HepG2 (cell line): ENCODE measurements at regions not wholly inside any gene's neighbourhood (a gene's known extent, or its start where the extent isn't known, plus 50 kb on each side); places are given as distances from the start of the nearest gene placed in this dataset.

ENCODE experiments used
- ATAC-seq: fragments of 200-7000 bp; cut with Tn5 transposase; 3 replicates; pipeline ENCODE4 v1.9.1; 2020; ENCODE audit warnings: mild to moderate bottlenecking, moderate library complexity
- BruUV-seq: library from RNA; stranded (reverse); fragments of 400-500 nt; replicated peaks from 2 replicates; lab custom pipeline; 2021; lab: Mats Ljungman, UMichigan
- CTCF ChIA-PET: fragments of 300-600 bp; formaldehyde crosslinking; extraction: SDS; loops from one replicate; lab custom pipeline; 2021; ENCODE audit warnings: low total read pairs, inconsistent platforms, low intra/inter-chr PET ratio; lab: Yijun Ruan, JAX
- POLR2A ChIA-PET: fragments of 350-600 bp; sonication (Branson Sonifier 250); formaldehyde crosslinking; loops from one replicate; lab custom pipeline; 2020; ENCODE audit warnings: antibody characterized with exemption, inconsistent platforms; lab: Yijun Ruan, JAX
- DNase-seq: peaks from one replicate; pipeline ENCODE4 v3.0.0-alpha.2; 2015; ENCODE audit warnings: low spot score
- FAIRE-seq: peaks from 3 replicates; lab custom pipeline; 2011; peaks lifted over from hg19 to GRCh38; lab: Jason Lieb, UNC
- H2AFZ ChIP-seq: one replicate; pipeline ENCODE4 v1.6.1; 2011; ENCODE audit warnings: low read length, inconsistent platforms
- H3K27ac ChIP-seq: fragments of 300-600 bp; 3 replicates; pipeline ENCODE4 v1.8.0; 2011; ENCODE audit warnings: mixed run types, mild to moderate bottlenecking, mixed read lengths, low read length, inconsistent platforms; ENCODE audit not compliant: insufficient read depth; ENCODE audit errors: extremely low read length
- H3K27me3 ChIP-seq, 2 experiments: fragments of 200-600 bp in 1 of 2; 2 replicates in 1 of 2; 3 replicates in 1 of 2; pipeline versions ENCODE4 v1.6.0 to v1.8.0; 2011; ENCODE audit warnings: low read length in 2 of 2, mild to moderate bottlenecking in 2 of 2, moderate library complexity in 2 of 2, inconsistent platforms in 1 of 2; ENCODE audit not compliant: insufficient read depth in 2 of 2, control insufficient read depth in 1 of 2
- H3K36me3 ChIP-seq, 2 experiments: fragments of 200-600 bp in 1 of 2; replicated peaks in 1 of 2; 2 replicates in 1 of 2; 3 replicates in 1 of 2; pipeline versions ENCODE4 v1.5.1 to v1.8.0; 2011; ENCODE audit warnings: low read length in 2 of 2, inconsistent platforms in 1 of 2; ENCODE audit not compliant: insufficient read depth in 2 of 2, control insufficient read depth in 1 of 2
- H3K4me1 ChIP-seq: 2 replicates; pipeline ENCODE4 v1.5.1; 2012; ENCODE audit warnings: low read length, inconsistent platforms; ENCODE audit not compliant: insufficient read depth
- H3K4me2 ChIP-seq: 2 replicates; pipeline ENCODE4 v1.6.0; 2011; ENCODE audit warnings: low read depth, low read length, inconsistent platforms
- H3K4me3 ChIP-seq, 3 experiments: fragments of 200-600 bp in 1 of 3; sonication (generic), shearing (Covaris generic) in 1 of 3; replicated peaks in 1 of 3; 2 replicates each; pipeline ENCODE4 v1.5.1; 2011 to 2016; ENCODE audit warnings: low read length in 3 of 3, inconsistent platforms in 2 of 3, low read depth in 2 of 3, mild to moderate bottlenecking in 2 of 3, control low read depth in 1 of 3, mixed read lengths in 1 of 3; ENCODE audit not compliant: insufficient read depth in 1 of 3
- H3K79me2 ChIP-seq: one replicate; pipeline ENCODE4 v1.6.1; 2011; ENCODE audit warnings: low read length, inconsistent platforms; ENCODE audit not compliant: insufficient read depth
- H3K9ac ChIP-seq: 2 replicates; pipeline ENCODE4 v1.6.0; 2011; ENCODE audit warnings: mild to moderate bottlenecking, low read depth, low read length, inconsistent platforms; ENCODE audit not compliant: insufficient read depth
- H3K9me3 ChIP-seq: 2 replicates; pipeline ENCODE4 v1.5.1; 2012; ENCODE audit warnings: mild to moderate bottlenecking, low read length
- H4K20me1 ChIP-seq: 2 replicates; pipeline ENCODE4 v1.6.0; 2011; ENCODE audit warnings: inconsistent platforms, mild to moderate bottlenecking, low read length, moderate library complexity; ENCODE audit not compliant: insufficient read depth
- FOXO1 ChIP-seq: sonication (generic); formaldehyde crosslinking; IDR thresholded peaks from 2 replicates; pipeline ENCODE4 v1.4.0; 2020; ENCODE audit warnings: missing genetic modification reagents
- KLF6 ChIP-seq: IDR thresholded peaks from 2 replicates; pipeline ENCODE4 v1.8.0; 2016; ENCODE audit warnings: missing biosample characterization, missing genetic modification reagents
- MEIS1 ChIP-seq: sonication (generic); formaldehyde crosslinking; IDR thresholded peaks from 2 replicates; pipeline ENCODE4 v1.9.0; 2021; ENCODE audit warnings: mild to moderate bottlenecking, missing genetic modification reagents, moderate library complexity, borderline replicate concordance
- MTF2 ChIP-seq: sonication (generic); formaldehyde crosslinking; IDR thresholded peaks from 2 replicates; pipeline ENCODE4 v1.5.0; 2020; ENCODE audit warnings: missing genetic modification reagents, borderline replicate concordance
- NFIB ChIP-seq: sonication (generic); formaldehyde crosslinking; IDR thresholded peaks from 2 replicates; pipeline ENCODE4 v1.9.0; 2021; ENCODE audit warnings: missing genetic modification reagents, mild to moderate bottlenecking, borderline replicate concordance
- POLR2G ChIP-seq: fragments of 200-400 bp; formaldehyde crosslinking; IDR thresholded peaks from 2 replicates; pipeline ENCODE4 v1.6.1; 2018; ENCODE audit warnings: mild to moderate bottlenecking, low read depth, low read length, moderate library complexity
- RBAK ChIP-seq: sonication (generic); formaldehyde crosslinking; IDR thresholded peaks from 2 replicates; pipeline ENCODE4 v1.5.1; 2020; ENCODE audit warnings: mild to moderate bottlenecking, missing genetic modification reagents
- SMARCC2 ChIP-seq: fragments of 450-650 bp; IDR thresholded peaks from 2 replicates; pipeline ENCODE4 v1.6.1; 2017; ENCODE audit warnings: antibody characterized with exemption, mild to moderate bottlenecking
- TAF15 ChIP-seq: fragments of 200-400 bp; formaldehyde crosslinking; IDR thresholded peaks from one replicate; pipeline ENCODE4 v1.6.1; 2018; ENCODE audit warnings: mild to moderate bottlenecking, low read depth, low read length; ENCODE audit not compliant: poor library complexity, severe bottlenecking
- U2AF2 ChIP-seq: fragments of 200-400 bp; formaldehyde crosslinking; IDR thresholded peaks from 2 replicates; pipeline ENCODE4 v1.6.1; 2017; ENCODE audit warnings: low read depth, mild to moderate bottlenecking, low read length
- ZFP41 ChIP-seq: sonication (generic); formaldehyde crosslinking; IDR thresholded peaks from 2 replicates; pipeline ENCODE4 v1.4.0; 2020; ENCODE audit warnings: mild to moderate bottlenecking, missing genetic modification reagents, borderline replicate concordance
- ZNF367 ChIP-seq: sonication (generic); formaldehyde crosslinking; IDR thresholded peaks from 2 replicates; pipeline ENCODE4 v1.4.0; 2020; ENCODE audit warnings: missing genetic modification reagents, borderline replicate concordance
- ZNF652 ChIP-seq: IDR thresholded peaks from 2 replicates; pipeline ENCODE4 v1.6.1; 2016; ENCODE audit warnings: low read depth, borderline replicate concordance
- ZNF746 ChIP-seq: sonication (generic); formaldehyde crosslinking; IDR thresholded peaks from 2 replicates; pipeline ENCODE4 v1.8.0; 2022; ENCODE audit warnings: mild to moderate bottlenecking, missing genetic modification reagents
- ZNF883 ChIP-seq: sonication (generic); formaldehyde crosslinking; IDR thresholded peaks from 2 replicates; pipeline ENCODE4 v1.5.1; 2020; ENCODE audit warnings: mild to moderate bottlenecking, missing genetic modification reagents; ENCODE audit errors: not compliant biosample characterization
- WGBS: methylation state at CpG from one replicate; pipeline ENCODE4 v1.1.6; 2017; ENCODE audit warnings: low lambda C conversion rate; 5-methylcytosine and 5-hydroxymethylcytosine counted together
- in situ Hi-C: cut with HindIII; loops from 2 replicates; pipeline ENCODE4 v1.10.0; 2017; ENCODE audit warnings: low pct_unique_long_range_greater_than_20kb; ENCODE audit not compliant: extremely low pct_ligation_motif_present
- intact Hi-C: fragments of 100-400 bp; cut with micrococcal nuclease; formaldehyde crosslinking; loops from one replicate; pipeline ENCODE4 v1.10.0; 2022; ENCODE audit not compliant: unreplicated experiment
- TF ChIP-seq, protein P1 (sequence below): sonication (generic); formaldehyde crosslinking; IDR thresholded peaks from 2 replicates; pipeline ENCODE4 v1.5.0; 2020; ENCODE audit warnings: mild to moderate bottlenecking, missing genetic modification reagents
- TF ChIP-seq, protein P2 (sequence below): sonication (generic); formaldehyde crosslinking; IDR thresholded peaks from 2 replicates; pipeline ENCODE4 v1.5.1; 2020; ENCODE audit warnings: missing genetic modification reagents, mild to moderate bottlenecking, borderline replicate concordance
- TF ChIP-seq, protein P3 (sequence below): IDR thresholded peaks from 2 replicates; pipeline ENCODE4 v1.6.1; 2016; ENCODE audit warnings: missing compliant biosample characterization, missing genetic modification reagents, borderline replicate concordance

DNA sequence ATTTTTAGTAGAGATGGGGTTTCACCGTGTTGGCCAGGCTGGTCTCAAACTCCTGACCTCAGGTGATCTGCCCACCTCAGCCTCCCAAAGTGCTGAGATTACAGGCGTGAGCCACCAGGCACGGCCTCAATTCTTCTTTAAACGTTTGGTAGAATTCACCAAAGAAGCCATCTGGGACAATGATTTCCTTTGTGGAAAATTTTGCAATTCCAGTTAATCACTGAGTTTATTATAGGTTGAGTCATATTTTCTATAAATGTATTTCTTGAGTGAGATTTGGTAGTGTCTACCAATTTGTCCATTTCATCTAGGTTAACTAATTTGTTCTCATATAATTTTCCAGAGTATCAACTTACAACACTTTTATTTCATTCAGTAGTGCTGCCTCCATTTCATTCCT is 683.9 kb upstream of the TMEM132C start (continued):
- TF ChIP-seq, protein P1, sequence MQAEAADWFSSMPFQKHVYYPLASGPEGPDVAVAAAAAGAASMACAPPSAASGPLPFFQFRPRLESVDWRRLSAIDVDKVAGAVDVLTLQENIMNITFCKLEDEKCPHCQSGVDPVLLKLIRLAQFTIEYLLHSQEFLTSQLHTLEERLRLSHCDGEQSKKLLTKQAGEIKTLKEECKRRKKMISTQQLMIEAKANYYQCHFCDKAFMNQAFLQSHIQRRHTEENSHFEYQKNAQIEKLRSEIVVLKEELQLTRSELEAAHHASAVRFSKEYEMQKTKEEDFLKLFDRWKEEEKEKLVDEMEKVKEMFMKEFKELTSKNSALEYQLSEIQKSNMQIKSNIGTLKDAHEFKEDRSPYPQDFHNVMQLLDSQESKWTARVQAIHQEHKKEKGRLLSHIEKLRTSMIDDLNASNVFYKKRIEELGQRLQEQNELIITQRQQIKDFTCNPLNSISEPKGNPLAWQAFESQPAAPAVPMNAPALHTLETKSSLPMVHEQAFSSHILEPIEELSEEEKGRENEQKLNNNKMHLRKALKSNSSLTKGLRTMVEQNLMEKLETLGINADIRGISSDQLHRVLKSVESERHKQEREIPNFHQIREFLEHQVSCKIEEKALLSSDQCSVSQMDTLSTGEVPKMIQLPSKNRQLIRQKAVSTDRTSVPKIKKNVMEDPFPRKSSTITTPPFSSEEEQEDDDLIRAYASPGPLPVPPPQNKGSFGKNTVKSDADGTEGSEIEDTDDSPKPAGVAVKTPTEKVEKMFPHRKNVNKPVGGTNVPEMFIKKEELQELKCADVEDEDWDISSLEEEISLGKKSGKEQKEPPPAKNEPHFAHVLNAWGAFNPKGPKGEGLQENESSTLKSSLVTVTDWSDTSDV (CRISPR knock-in tag) = no peak
- TF ChIP-seq FOXO1 (no peak), MEIS1 (no peak), POLR2G (no peak), NFIB (CRISPR knock-in tag) (no peak)
- TF ChIP-seq, all 625 proteins: peak for 0

DNA sequence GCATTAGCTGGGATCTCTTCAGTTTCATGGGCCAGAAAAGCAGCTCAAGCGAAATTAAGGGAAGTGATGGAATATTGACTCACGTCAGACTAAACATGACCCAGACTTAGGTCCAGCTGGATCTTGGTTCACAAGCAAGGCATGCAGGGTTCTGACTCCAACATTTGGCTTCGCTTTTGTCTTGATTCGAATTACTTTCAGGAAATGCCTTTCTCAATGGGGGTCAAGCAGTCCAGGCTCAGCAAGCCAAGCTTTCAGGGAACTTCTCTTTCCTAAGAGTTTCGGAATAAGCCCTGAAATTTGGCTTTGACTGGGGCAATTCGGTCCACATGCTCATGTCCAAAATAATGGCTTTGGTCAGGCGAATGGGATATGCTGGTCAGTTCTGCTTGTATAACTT is 678.7 kb upstream of the TMEM132C start:
- Histone ChIP-seq H3K4me1 (no peaks in the 10 kb centered on the region), H3K4me2 (no peak overlapping the region), H3K9ac (no peak overlapping the region), H4K20me1 (no peaks in the 10 kb centered on the region), H3K27ac (no peak overlapping the region), H2AFZ (no peak overlapping the region), H3K9me3 (peaks cover 8% of the 10 kb centered on the region), H3K4me3 (no peak overlapping the region), H3K27me3 (no peaks in the 10 kb centered on the region), H3K79me2 (no peaks in the 10 kb centered on the region), H3K36me3 (no peaks in the 10 kb centered on the region)
- in situ Hi-C loops = no loop called here
- CTCF ChIA-PET = no interaction called here
- BruUV-seq = no TSS peak
- ATAC-seq = no peak
- intact Hi-C loops = no loop called here
- WGBS = 3% methylated on average over 7 of the region's 7 CpGs
- no peak for FAIRE-seq
- DNase-seq = no peak
- POLR2A ChIA-PET = no interaction called here
- TF ChIP-seq TAF15 = no peak
- no peak for TF ChIP-seq SMARCC2
- TF ChIP-seq ZFP41 = no peak
- TF ChIP-seq, protein P2, sequence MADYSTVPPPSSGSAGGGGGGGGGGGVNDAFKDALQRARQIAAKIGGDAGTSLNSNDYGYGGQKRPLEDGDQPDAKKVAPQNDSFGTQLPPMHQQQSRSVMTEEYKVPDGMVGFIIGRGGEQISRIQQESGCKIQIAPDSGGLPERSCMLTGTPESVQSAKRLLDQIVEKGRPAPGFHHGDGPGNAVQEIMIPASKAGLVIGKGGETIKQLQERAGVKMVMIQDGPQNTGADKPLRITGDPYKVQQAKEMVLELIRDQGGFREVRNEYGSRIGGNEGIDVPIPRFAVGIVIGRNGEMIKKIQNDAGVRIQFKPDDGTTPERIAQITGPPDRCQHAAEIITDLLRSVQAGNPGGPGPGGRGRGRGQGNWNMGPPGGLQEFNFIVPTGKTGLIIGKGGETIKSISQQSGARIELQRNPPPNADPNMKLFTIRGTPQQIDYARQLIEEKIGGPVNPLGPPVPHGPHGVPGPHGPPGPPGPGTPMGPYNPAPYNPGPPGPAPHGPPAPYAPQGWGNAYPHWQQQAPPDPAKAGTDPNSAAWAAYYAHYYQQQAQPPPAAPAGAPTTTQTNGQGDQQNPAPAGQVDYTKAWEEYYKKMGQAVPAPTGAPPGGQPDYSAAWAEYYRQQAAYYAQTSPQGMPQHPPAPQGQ (CRISPR knock-in tag) = no peak
- no peak for TF ChIP-seq MTF2 (CRISPR knock-in tag)
- TF ChIP-seq ZNF652 = no peak
- no peak for TF ChIP-seq U2AF2
- TF ChIP-seq KLF6 = no peak
- no peak for TF ChIP-seq ZNF883 (CRISPR knock-in tag)
- no peak for TF ChIP-seq ZNF367
- no peak for TF ChIP-seq ZNF746 (CRISPR knock-in tag)
- TF ChIP-seq, protein P3, sequence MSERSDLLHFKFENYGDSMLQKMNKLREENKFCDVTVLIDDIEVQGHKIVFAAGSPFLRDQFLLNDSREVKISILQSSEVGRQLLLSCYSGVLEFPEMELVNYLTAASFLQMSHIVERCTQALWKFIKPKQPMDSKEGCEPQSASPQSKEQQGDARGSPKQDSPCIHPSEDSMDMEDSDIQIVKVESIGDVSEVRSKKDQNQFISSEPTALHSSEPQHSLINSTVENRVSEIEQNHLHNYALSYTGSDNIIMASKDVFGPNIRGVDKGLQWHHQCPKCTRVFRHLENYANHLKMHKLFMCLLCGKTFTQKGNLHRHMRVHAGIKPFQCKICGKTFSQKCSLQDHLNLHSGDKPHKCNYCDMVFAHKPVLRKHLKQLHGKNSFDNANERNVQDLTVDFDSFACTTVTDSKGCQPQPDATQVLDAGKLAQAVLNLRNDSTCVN = no peak
- TF ChIP-seq RBAK (CRISPR knock-in tag) = no peak
